Endodermal cell (in vitro differentiated cells): ENCODE measurements at regions not wholly inside any gene's neighbourhood (a gene's known extent, or its start where the extent isn't known, plus 50 kb on each side); places are given as distances from the start of the nearest gene placed in this dataset.

Experiments
- DNase-seq: peaks from one replicate; pipeline ENCODE4 v3.0.0-alpha.2; 2017
- H3K27ac ChIP-seq: 2 replicates; pipeline ENCODE4 v1.5.1; 2013; ENCODE audit warnings: mild to moderate bottlenecking, low read depth, low read length, moderate library complexity
- H3K27me3 ChIP-seq: 2 replicates; pipeline ENCODE4 v1.6.1; 2013; ENCODE audit warnings: mild to moderate bottlenecking, low read length, moderate library complexity; ENCODE audit not compliant: insufficient read depth, control insufficient read depth, poor library complexity, severe bottlenecking
- H3K36me3 ChIP-seq: 2 replicates; pipeline ENCODE4 v1.7.0; 2013; ENCODE audit warnings: mild to moderate bottlenecking, low read length, moderate library complexity; ENCODE audit not compliant: control insufficient read depth, insufficient read depth
- H3K4me1 ChIP-seq: one replicate; pipeline ENCODE4 v1.7.0; 2013; ENCODE audit warnings: low read length; ENCODE audit not compliant: control insufficient read depth, insufficient read depth
- H3K4me3 ChIP-seq: 2 replicates; pipeline ENCODE4 v1.5.1; 2013; ENCODE audit warnings: mild to moderate bottlenecking, low read length, moderate library complexity
- H3K9ac ChIP-seq: 2 replicates; pipeline ENCODE4 v1.6.1; 2013; ENCODE audit warnings: mild to moderate bottlenecking, low read length, moderate library complexity; ENCODE audit not compliant: poor library complexity, severe bottlenecking; ENCODE audit errors: extremely low read depth
- H3K9me3 ChIP-seq: 2 replicates; pipeline ENCODE4 v1.6.1; 2013; ENCODE audit warnings: mild to moderate bottlenecking, low read length, moderate library complexity; ENCODE audit not compliant: control insufficient read depth
- H3K27ac Mint-ChIP-seq: 2 replicates; pipeline ENCODE4 v1.8.0; 2020; ENCODE audit warnings: mixed read lengths
- H3K27me3 Mint-ChIP-seq: 2 replicates; pipeline ENCODE4 v1.8.0; 2021; ENCODE audit warnings: mild to moderate bottlenecking, mixed read lengths; ENCODE audit not compliant: insufficient read depth
- H3K36me3 Mint-ChIP-seq: 2 replicates; pipeline ENCODE4 v1.8.0; 2020; ENCODE audit warnings: low read depth, mixed read lengths
- H3K4me1 Mint-ChIP-seq: 2 replicates; pipeline ENCODE4 v1.8.0; 2020; ENCODE audit warnings: mixed read lengths
- H3K4me3 Mint-ChIP-seq: 2 replicates; pipeline ENCODE4 v1.8.0; 2020; ENCODE audit warnings: mild to moderate bottlenecking, moderate library complexity, mixed read lengths
- H3K9me3 Mint-ChIP-seq: 2 replicates; pipeline ENCODE4 v1.8.0; 2020; ENCODE audit warnings: mild to moderate bottlenecking, mixed read lengths
- whole genome bisulfite sequencing, 2 experiments: methylation state at CpG; one replicate each; pipeline versions ENCODE4 v1.1.5 to v1.1.7; 2013; ENCODE audit warnings: missing lambda C conversion rate in 2 of 2, mixed read lengths in 1 of 2; ENCODE audit not compliant: insufficient coverage in 1 of 2, insufficient read length in 1 of 2; 5-methylcytosine and 5-hydroxymethylcytosine counted together
- TF ChIP-seq, protein P1 (sequence below): fragments of 200-600 bp; sonication (generic); conservative IDR thresholded peaks from 2 replicates; pipeline ENCODE4 v1.5.0; 2021; ENCODE audit warnings: antibody characterized with exemption, mild to moderate bottlenecking

- Mint-ChIP-seq H3K36me3 (no peaks in the 10 kb centered on the region), H3K9me3 (no peaks in the 10 kb centered on the region), H3K4me3 (no peak overlapping the region), H3K4me1 (peaks cover 10% of the 10 kb centered on the region), H3K27me3 (peaks cover 3% of the 10 kb centered on the region), H3K27ac (no peak overlapping the region)
- TF ChIP-seq, protein P1, sequence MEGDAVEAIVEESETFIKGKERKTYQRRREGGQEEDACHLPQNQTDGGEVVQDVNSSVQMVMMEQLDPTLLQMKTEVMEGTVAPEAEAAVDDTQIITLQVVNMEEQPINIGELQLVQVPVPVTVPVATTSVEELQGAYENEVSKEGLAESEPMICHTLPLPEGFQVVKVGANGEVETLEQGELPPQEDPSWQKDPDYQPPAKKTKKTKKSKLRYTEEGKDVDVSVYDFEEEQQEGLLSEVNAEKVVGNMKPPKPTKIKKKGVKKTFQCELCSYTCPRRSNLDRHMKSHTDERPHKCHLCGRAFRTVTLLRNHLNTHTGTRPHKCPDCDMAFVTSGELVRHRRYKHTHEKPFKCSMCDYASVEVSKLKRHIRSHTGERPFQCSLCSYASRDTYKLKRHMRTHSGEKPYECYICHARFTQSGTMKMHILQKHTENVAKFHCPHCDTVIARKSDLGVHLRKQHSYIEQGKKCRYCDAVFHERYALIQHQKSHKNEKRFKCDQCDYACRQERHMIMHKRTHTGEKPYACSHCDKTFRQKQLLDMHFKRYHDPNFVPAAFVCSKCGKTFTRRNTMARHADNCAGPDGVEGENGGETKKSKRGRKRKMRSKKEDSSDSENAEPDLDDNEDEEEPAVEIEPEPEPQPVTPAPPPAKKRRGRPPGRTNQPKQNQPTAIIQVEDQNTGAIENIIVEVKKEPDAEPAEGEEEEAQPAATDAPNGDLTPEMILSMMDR = no peak
- 67 to 92% methylated on average over 1 of the region's 1 CpG for WGBS, 2 experiments
- no peak for DNase-seq
- Histone ChIP-seq H3K4me1 (no peaks in the 10 kb centered on the region), H3K9ac (no peak overlapping the region), H3K9me3 (no peaks in the 10 kb centered on the region), H3K4me3 (no peak overlapping the region), H3K27me3 (no peaks in the 10 kb centered on the region), H3K36me3 (no peaks in the 10 kb centered on the region), H3K27ac (no peak overlapping the region)
Measured at GRCh38 chr13:67519356-67519755, 289.2 kb upstream of the PCDH9 start.

- Histone ChIP-seq H3K36me3 (no peaks in the 10 kb centered on the region), H3K4me1 (no peaks in the 10 kb centered on the region), H3K4me3 (no peak overlapping the region), H3K9me3 (no peaks in the 10 kb centered on the region), H3K9ac (no peak overlapping the region), H3K27me3 (no peaks in the 10 kb centered on the region), H3K27ac (no peak overlapping the region)
- DNase-seq = peak; percentile 62
- Mint-ChIP-seq H3K27ac (no peak overlapping the region), H3K27me3 (peaks cover 3% of the 10 kb centered on the region), H3K4me3 (no peak overlapping the region), H3K4me1 (peaks cover 10% of the 10 kb centered on the region), H3K36me3 (no peaks in the 10 kb centered on the region), H3K9me3 (no peaks in the 10 kb centered on the region)
- 50 to 70% methylated on average over 1 of the region's 1 CpG for WGBS, 2 experiments
- TF ChIP-seq, protein P1 = no peak
Measured at GRCh38 chr13:67518785-67519184, 288.6 kb upstream of the PCDH9 start.

GRCh38 chr13:67515895-67516294, 285.8 kb upstream of the PCDH9 start:
- Histone ChIP-seq H3K36me3 (no peaks in the 10 kb centered on the region), H3K4me1 (no peaks in the 10 kb centered on the region), H3K9ac (no peak overlapping the region), H3K27me3 (no peaks in the 10 kb centered on the region), H3K9me3 (no peaks in the 10 kb centered on the region), H3K27ac (no peak overlapping the region), H3K4me3 (no peak overlapping the region)
- Mint-ChIP-seq H3K27ac (no peak overlapping the region), H3K36me3 (no peaks in the 10 kb centered on the region), H3K27me3 (peaks cover 3% of the 10 kb centered on the region), H3K4me1 (peaks cover 10% of the 10 kb centered on the region), H3K9me3 (no peaks in the 10 kb centered on the region), H3K4me3 (no peak overlapping the region)
- WGBS, 2 experiments = 80 to 87% methylated on average over 1 of the region's 1 CpG
- DNase-seq = no peak
- TF ChIP-seq, protein P1 = no peak
